Fibroblast of lung (primary cell): ENCODE measurements at regions not wholly inside any gene's neighbourhood (a gene's known extent, or its start where the extent isn't known, plus 50 kb on each side); places are given as distances from the start of the nearest gene placed in this dataset.

Experiments used
- EZH2 ChIP-seq: IDR thresholded peaks from 2 replicates; pipeline ENCODE4 v1.5.1; 2012; ENCODE audit warnings: low read length, control low read depth, mild to moderate bottlenecking; ENCODE audit errors: missing control alignments
- TF ChIP-seq, protein P1 (sequence below), 2 donors: IDR thresholded peaks in 1 of 2; conservative IDR thresholded peaks in 1 of 2; 1 replicate in 1 of 2; 2 replicates in 1 of 2; pipeline ENCODE4 v1.5.1; 2011 to 2012; ENCODE audit warnings: low read length in 2 of 2, control low read depth in 1 of 2, inconsistent platforms in 1 of 2, low read depth in 1 of 2, mild to moderate bottlenecking in 1 of 2

- TF ChIP-seq, protein P1, sequence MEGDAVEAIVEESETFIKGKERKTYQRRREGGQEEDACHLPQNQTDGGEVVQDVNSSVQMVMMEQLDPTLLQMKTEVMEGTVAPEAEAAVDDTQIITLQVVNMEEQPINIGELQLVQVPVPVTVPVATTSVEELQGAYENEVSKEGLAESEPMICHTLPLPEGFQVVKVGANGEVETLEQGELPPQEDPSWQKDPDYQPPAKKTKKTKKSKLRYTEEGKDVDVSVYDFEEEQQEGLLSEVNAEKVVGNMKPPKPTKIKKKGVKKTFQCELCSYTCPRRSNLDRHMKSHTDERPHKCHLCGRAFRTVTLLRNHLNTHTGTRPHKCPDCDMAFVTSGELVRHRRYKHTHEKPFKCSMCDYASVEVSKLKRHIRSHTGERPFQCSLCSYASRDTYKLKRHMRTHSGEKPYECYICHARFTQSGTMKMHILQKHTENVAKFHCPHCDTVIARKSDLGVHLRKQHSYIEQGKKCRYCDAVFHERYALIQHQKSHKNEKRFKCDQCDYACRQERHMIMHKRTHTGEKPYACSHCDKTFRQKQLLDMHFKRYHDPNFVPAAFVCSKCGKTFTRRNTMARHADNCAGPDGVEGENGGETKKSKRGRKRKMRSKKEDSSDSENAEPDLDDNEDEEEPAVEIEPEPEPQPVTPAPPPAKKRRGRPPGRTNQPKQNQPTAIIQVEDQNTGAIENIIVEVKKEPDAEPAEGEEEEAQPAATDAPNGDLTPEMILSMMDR (conservative IDR thresholded peaks at IDR 0.05 in 1 of 2, IDR thresholded peaks at IDR 0.05 in 1 of 2; ENCODE audit: low read depth in 1 of 2, low read length in 2 of 2): no peak
- no peak for TF ChIP-seq EZH2
Measured at GRCh38 chr17:71349908-71350600, 770.8 kb upstream of the SOX9 start.
